ENCODE measurements at regions not wholly inside any gene's neighbourhood (a gene's known extent, or its start where the extent isn't known, plus 50 kb on each side); places are given as distances from the start of the nearest gene placed in this dataset.

DNA sequence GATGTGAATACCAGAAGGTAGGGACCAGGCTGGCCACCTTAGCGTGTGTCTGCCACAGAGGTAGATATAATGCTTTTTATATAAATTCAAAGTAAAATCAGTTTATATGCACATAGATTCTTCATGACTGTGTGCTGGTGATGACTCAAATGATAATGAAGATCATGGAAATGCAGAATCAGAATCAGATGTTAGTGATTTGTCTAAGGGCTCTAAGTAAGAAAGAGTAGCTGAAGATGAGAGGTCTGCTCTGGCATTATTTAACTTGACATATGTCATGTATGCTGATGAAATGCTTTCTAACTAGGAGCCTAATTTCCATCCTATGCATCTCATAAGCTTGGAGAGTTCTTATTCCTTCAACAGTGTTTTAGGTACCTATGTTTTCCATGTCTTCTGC, 50.3 kb upstream of the DPH6 start:
- no peak for DNase-seq

- DNase-seq = no peak
These were observed 56.9 kb upstream of the DPH6 start for GRCh38 chr15:35602836-35603235.

- DNase-seq = no peak
These were observed 57.3 kb upstream of the DPH6 start for GRCh38 chr15:35603301-35603700.

- DNase-seq = no peak
These were observed 57.9 kb upstream of the DPH6 start for GRCh38 chr15:35603856-35604255.

DNA sequence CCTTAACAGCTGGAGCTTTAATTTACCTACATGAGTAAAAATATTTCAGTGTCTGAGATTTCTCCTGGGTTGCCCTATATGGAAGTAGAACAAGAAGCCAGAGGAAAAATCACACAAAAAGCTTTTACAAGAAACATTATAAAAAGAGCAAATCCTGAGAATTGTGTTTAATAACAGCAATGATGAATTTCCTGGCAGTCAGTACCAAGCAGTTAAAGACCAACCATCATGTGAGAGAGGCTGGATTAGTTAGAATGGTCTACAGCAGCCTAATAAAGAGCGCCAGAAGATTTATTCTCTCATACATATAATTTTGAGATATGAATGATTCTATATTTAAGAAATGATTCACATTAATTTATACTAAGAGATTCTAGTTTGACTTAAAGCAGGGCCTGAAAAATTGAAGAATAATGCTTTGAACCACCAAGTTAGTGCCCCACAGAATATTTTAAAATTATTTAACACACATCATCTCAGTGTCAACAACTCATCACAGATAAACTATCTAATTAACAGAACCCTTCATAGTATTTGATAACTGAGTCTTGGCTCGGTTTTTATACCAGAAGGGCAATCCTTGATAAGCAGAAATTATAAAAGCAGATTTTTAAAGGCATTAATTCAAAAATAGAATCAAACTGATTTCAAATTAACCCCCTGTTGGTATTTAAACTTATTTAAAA, 59.9 kb upstream of the DPH6 start:
- DNase-seq = no peak

GRCh38 chr15:35606450-35606779, 60.5 kb upstream of the DPH6 start:
- no peak for DNase-seq

DNA sequence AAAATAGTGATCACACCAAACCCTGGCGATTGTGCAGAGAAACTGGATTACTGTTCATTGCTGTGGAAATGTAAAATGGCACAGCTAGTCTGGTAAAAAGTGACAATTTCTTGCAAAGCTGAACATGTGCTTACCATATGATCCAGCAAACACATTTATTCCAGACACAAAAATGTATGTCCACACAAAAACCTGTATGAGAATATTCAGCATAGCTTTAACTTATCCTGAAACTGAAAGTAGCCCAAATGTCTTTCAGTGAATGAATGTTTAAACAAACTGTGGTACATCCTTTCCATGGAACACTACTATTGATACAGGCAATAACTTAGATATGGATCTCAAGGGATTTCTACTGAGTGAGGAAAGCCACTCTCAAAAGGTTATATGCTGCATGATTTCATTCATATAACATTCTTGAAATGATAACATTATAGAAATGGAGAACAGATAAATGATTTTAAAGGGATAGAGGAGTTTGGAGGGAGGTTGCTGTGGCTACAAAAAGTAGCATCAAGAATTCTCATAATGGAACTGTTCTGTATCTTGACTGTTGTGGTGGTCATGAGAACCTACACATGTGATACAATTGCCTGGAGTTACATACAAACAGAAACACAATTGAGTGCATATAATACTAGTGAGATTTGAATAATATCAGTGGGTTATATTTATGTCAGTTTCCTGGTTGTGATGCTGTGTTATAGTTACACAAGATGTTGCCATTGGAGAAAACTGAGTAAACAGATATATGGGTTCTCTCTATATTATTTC, 70.7 kb upstream of the DPH6 start:
- no peak for DNase-seq

DNA sequence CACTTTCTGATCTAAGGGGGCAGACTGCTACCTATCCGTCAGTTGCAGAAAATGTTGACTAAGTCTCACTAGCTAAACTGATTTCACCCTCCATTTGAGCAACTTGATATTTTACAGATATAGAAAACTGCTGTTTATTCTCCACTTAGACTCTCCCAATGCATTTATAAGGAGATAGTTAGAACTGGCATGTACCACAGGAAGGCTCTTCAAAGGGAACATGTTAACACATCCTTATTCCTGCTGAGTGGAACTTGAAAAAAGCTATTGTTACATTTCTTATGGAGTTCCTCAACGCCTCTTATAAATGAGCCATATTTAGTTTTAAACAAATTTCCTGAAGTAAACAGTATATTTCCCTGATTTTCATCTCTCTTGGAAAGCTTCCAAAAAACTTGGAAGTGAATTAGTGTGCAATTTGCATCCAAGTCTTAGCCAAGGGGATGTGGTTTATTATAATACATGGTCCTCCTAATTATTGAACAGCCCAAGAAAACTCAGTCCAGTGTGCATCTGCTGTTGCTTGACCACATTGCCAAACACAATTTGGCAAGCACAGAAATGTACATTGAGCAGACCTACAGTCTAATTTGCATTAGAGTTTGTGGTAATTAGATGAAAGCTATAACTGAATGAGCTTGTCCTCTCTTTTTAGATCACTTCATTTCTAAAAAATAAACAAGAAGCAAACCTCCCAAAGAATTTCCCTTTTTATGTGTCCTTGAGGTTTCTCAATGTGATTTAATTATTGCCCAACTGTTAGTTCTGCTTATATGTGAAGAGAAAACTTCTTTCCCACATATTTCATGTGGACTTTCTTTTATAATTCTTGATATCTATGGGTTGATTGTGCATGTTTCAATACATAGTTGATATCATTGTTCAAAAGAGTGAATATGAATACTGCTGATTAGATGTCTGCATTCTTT, 72.6 kb upstream of the DPH6 start:
- no peak for DNase-seq

GRCh38 chr15:35622641-35623340, 76.8 kb upstream of the DPH6 start:
- DNase-seq = no peak

DNA sequence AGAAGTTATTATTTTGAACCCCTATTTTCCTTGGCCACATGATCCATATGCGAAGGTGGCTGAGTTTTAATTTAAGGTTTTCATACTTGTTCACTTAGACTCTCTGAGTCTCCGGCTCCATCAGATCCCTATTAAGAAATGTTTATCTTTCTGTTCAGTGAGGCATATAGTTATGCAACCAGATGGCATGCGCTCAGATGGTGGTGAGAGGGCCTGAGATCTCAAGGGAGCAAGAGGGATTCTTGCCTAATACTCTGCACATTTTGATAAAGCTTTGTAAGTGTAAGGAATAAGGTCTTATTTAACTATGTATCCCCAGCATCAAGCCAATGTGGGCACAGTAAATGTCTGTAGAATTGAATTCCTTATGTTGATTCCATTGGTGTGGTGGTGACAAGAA, 78.9 kb upstream of the DPH6 start:
- DNase-seq = no peak

- DNase-seq = no peak
These were observed 80.8 kb upstream of the DPH6 start for GRCh38 chr15:35626571-35627318.

DNA sequence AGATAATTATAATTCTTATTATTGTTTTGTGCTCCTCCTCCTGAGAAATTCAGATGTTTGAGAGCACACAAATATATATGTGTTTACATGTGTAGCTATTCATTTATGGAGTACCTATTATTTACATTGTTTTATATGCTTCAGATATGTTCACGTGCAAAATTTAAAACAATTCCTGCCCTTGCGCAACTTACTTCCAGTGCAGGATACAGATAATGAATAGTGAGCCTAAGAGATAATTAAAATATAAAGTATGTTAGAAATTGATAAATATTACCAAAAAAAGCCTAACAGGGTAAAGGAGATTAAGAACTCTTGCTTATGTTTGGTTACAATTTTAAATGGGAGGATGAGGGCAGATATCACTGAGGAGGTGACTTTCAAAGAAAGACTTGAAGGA, 81.7 kb upstream of the DPH6 start:
- no peak for DNase-seq

- no peak for DNase-seq
These were observed 83.8 kb upstream of the DPH6 start for GRCh38 chr15:35629766-35630165.

DNA sequence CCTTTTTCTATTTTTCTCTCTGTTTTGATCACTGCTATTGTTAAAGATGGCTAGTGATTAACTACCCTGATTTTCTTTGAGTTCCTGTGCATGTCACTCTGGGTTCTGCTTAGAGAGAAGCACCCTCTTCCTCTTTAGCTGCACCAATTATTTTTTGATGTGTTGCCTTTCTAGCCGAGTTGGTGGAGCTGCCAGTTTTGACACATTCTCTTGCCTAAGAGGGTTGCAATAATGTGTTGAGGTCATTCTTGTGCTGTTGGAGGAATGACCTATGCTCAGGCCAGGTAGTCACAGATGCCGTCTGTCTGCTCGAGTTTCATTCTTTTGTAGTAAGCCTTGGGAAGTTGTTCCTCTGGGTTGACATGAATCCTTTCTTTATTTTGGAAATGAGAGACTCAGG, 84.6 kb upstream of the DPH6 start:
- DNase-seq = no peak

DNA sequence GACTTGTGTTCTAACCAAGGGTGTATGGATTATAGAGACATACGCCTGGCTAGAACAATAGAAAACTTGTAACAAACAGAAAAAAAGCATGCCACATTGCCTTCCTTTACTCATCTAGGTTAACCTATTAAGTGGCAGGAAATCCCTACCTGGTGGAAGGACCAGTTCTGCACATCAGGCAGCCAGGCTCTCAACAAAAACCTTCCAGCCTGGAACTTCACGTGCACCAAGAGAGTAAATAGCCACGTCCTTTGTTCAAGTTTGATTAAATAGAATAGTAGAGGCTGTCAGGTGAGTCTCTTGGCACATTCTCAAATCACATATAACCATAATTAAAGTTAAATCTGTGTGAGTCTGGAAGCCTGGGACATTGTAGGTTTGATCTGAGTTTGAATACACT, 85.0 kb upstream of the DPH6 start:
- DNase-seq = no peak

DNA sequence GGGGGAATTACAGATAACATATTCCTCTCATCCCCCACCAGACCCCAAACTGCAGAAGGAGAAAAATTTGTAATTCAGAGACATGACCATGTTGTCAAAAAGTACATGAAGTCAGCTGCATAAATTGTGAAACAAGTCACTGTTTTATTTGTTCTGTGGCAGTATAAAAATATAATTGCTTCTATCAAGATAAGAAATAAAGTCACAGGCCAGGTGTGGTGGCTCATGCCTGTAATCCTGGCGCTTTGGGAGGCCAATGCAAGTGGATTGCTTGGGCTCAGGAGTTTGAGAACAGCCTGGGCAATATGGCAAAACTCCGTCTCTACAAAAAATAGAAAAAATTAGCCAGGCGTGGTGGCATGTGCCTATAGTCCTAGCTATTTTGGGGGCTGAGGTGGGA, 87.7 kb upstream of the DPH6 start:
- DNase-seq = no peak

- DNase-seq = no peak
These were observed 100.8 kb upstream of the DPH6 start for GRCh38 chr15:35646790-35647189.

GRCh38 chr15:35647303-35647702, 101.3 kb upstream of the DPH6 start:
- DNase-seq = no peak

- DNase-seq = no peak
These were observed 103.0 kb upstream of the DPH6 start for GRCh38 chr15:35648941-35649340.

- DNase-seq = no peak
These were observed 103.6 kb upstream of the DPH6 start for GRCh38 chr15:35649575-35649974.

- no peak for DNase-seq
These were observed 108.4 kb upstream of the DPH6 start for GRCh38 chr15:35654332-35654731.

DNA sequence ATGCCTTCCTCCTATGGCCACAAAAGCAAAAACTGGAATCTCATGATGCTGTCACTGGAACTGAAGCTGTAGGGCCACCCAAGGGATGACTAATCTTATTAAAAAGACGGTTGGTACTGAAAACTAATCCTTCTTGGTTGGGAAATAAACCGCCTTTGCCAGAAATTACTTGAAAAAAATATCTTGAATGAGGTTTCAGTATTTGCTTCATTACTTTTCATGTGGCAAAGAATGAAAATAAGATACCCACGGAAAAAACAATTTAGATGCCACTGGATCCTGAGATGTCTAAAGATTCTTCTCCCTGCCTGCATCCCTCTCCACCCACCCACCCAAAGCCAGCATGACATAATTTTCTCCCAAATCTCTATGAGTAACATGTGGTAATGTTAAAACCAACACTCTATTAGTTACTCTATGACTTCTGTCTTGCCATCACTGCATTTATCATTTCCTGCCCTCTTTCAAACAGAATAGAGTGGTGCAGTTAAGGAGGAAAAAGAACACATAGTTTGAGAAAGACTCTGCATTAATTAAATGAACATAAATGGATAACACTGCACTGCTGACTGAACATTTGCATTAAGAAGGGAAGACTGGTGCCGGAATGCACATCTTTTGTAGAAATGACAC, 111.8 kb upstream of the DPH6 start:
- DNase-seq = peak; percentile 19
